ENCODE measurements at regions not wholly inside any gene's neighbourhood (a gene's known extent, or its start where the extent isn't known, plus 50 kb on each side); places are given as distances from the start of the nearest gene placed in this dataset.

GRCh38 chr11:91749251-91749650, 475.4 kb upstream of the FAT3 start:
- no peak for TF ChIP-seq POLR2A (IDR thresholded peaks at IDR 0.05)
- TF ChIP-seq POLR2AphosphoS5 (IDR thresholded peaks at IDR 0.05), result no peak
